NCI-H1436 (cell line): ENCODE measurements at regions not wholly inside any gene's neighbourhood (a gene's known extent, or its start where the extent isn't known, plus 50 kb on each side); places are given as distances from the start of the nearest gene placed in this dataset.

Experiments
- DNase-seq: peaks from one replicate; lab custom pipeline; 2025; lab: John Stamatoyannopoulos, UW

DNA sequence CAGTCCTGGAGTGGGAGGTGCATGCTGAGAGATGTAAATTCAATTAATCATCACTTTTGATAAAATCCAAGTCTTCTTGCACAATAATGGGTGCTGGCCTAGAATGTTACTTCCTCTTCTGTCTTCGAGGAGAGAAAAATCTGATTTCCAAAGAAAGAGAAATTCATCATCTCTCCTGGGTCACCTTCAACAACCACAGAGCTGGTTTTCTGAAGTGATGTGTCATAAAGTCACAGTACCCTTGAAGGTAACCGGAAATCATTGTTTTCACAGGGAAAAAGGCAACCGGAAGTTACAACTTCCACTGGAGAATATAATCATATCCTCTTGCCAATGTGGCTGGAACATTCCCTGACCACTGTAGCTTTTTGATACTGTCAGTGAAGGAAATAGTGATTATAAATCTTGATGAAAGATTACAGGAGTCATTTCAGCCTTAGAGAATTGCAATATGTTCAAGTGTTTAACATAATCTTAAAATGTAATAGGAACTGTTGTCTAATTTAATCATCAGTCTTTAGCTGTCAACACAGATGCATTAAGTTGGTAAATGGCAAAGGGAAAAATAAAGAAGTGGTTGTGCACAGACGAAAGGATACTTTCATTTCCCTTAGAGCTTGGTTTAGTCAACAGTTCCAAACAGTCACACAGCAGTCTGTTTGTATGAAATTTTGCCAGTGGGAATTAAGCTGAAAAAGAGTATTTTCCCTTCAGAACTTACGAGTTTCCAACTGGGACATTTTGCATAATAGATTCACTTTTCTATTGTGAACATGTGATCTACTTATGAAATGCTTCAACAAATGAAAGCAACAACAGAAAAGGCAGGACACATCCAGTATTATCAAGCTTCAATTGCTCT is 106.5 kb upstream of the SLC4A7 start:
- DNase-seq, result no peak

- no peak for DNase-seq
Measured at GRCh38 chr3:27589795-27590194, 105.6 kb upstream of the SLC4A7 start.

DNA sequence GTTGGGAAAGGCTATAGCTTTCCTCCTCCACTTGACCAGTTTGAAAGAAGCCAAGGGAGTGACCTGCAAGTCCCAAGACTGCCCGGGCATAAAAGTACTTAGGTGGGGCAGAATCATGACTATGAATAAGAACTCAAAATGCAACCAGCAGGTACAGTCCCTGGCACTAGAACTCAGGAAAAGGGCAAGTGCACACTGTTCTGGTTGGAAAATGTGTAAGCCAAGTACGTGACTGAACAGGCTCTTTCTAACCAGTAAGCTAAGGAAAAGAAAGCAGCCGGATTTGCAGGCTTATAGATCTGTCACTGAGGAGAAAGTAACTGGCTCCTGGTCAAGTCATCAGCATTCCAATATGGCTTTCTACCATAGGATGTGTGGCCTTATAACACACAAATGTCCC is 101.2 kb upstream of the SLC4A7 start:
- no peak for DNase-seq

DNA sequence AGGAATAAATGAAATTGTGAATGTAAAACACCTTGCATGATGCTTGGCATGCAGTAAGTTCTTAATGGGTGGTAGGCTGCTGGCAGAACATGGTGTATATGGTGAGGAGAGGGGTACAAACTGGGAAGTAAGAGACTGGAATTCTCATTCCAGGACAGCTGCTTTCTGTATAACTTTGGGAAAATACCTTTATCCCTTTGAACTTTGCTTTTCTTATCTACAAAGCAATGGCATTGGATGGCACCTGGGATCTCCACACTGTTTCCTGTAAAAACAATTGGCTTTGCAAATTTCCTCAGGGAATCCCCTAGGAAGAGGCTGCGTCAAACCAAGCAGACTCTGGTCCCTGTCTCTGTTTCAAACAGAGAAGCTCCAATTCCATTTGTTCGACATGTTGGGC is 100.7 kb upstream of the SLC4A7 start:
- no peak for DNase-seq

DNA sequence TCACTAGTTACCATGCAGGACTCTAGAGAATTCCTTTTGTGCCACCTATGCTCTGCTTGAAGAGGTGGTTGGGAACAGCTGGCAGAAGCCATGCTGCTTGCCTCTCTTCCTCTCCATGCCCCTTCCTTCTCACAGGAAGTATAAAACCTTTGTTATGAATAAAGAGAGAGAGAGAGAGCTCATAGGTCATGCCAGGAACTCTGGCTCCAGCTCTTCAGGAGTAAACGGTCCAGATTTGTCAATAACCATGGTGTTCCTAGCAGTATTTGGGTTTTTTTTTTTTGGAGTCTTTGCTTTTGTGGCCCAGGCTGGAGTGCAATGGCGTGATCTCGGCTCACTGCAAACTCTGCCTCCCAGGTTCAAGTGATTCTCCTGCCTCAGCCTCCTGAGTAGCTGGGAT is 97.7 kb upstream of the SLC4A7 start:
- no peak for DNase-seq

GRCh38 chr3:27578032-27578431 is 93.8 kb upstream of the SLC4A7 start:
- DNase-seq, result no peak

DNA sequence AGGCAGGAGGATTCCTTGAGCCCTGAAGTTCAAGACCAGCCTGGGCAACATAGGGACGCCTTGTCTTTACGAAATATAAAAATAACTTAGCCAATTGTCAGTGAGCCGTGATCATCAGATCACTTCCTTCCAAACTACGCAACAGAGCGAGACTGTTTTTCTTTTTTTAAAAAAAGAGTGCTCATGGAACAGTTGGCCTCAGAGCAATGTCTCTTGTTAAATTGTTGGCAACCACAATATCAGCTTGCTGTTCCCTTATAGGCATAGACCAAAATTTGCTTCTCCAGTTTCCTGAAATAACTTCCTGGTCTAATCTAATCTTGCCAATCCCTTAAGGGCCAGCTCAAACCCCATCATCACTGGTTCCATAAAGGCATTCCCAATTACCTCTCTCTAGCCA is 93.3 kb upstream of the SLC4A7 start:
- no peak for DNase-seq

- DNase-seq, result no peak
Measured at GRCh38 chr3:27576171-27576570, 92.0 kb upstream of the SLC4A7 start.

GRCh38 chr3:27575499-27575898 is 91.3 kb upstream of the SLC4A7 start:
- DNase-seq, result no peak

DNA sequence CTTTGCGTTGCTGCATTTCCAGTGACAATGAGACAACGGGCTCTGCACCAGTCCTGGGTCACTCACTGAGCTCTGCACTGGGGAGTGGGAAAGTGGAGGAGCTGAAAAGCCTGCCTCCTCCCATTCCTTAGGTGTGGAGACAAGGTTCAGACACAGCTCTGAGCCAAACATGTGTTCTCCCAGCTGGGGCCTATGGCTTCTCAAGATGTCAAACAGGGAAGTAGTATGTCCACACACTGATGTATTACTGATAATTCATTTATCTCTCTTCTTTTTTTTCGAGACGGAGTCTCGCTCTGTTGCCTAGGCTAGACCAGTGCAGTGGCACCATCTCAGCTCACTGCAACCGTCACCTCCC is 90.2 kb upstream of the SLC4A7 start:
- no peak for DNase-seq

GRCh38 chr3:27573780-27574437 is 89.7 kb upstream of the SLC4A7 start:
- no peak for DNase-seq

- DNase-seq, result no peak
Measured at GRCh38 chr3:27573138-27573537, 89.0 kb upstream of the SLC4A7 start.

- DNase-seq, result no peak
Measured at GRCh38 chr3:27571345-27571744, 87.2 kb upstream of the SLC4A7 start.

- no peak for DNase-seq
Measured at GRCh38 chr3:27570421-27571106, 86.4 kb upstream of the SLC4A7 start.

DNA sequence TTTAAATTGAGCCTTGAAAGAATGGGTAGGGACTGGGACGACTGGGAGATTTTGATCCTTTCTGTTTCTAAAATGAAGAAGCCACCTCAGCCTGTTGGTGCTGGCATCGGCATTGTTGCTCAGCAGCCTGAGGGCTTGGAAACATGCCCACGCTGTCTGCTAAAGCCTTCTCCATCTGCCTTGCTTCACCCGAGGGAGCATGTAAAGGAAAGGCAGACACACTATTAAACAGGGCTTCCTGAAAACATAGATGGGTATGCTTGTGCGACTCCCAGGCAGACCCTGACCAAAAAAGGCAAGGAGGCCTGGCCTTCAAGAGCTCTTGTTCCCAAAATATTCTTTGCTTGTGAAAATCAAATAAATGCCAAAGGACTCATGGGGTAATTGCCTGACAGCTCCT is 84.2 kb upstream of the SLC4A7 start:
- DNase-seq, result peak; percentile 31

GRCh38 chr3:27567251-27567650 is 83.1 kb upstream of the SLC4A7 start:
- DNase-seq, result no peak

DNA sequence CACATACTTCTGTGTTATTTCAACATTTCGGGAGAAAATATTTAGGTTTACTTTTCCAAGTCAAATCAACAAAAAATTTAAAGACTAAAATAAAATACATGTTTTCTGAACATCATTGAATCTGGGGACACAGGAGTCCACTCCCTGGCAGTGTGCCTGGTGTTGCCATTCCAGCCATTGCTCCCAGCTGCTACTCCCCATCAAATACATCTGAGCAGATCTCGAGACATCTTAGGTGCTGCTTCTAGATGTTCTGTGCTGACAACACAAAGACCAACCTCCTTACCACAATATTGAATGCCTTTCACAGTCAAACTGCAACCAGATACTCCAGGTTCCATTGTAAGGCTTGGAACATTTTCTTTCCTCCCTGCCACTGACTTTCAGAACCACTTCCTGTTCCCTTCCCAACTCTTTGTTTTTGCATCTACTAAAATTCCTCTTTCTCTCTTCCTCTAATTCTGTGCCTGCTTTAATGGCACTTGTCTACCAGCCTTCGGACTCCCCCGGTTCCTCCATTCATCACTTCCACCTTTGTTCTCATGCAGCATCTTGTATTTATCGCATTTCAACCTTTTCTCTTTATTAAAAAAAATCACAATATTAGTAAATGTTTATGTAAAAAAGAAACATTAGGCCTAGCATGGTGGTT is 81.1 kb upstream of the SLC4A7 start:
- DNase-seq, result no peak

DNA sequence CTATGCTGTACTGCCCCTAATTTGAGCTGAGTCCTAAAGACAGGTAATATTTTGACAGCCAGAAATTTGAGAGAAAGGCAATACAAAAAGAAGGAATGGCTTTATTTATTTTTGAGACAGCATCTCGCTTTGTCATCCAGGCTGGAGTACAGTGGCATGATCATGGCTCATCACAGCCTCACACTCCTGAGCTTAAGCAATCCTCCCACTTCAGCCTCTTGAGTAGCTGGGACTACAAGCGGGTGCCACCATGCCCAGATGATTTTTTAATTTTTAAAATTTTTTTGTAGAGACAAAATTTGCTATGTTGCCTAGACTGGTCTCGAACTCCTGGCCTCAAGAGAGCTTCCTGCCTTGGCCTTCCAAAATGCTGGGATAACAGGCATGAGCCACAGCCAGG is 77.4 kb upstream of the SLC4A7 start:
- no peak for DNase-seq

GRCh38 chr3:27560484-27561056 is 76.4 kb upstream of the SLC4A7 start:
- no peak for DNase-seq

DNA sequence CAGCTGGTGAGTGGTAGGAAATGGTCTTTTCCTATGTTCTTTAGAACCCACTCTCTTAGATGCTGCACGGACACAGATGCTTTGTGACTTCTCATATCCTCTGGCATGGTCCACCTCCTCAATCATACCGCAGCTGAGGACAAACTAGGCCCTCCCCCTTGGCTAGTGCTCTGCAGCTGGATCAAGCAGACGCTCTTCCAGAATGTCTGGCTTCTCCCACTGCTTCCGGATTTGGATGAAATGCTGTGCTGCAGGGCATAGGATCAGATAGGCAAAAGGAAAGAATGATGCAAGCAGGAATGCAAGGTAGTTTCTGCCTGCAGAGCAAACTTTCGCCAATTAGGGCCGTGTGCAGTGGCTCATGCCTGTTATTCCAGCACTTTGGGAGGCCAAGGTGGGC is 75.7 kb upstream of the SLC4A7 start:
- DNase-seq, result no peak

DNA sequence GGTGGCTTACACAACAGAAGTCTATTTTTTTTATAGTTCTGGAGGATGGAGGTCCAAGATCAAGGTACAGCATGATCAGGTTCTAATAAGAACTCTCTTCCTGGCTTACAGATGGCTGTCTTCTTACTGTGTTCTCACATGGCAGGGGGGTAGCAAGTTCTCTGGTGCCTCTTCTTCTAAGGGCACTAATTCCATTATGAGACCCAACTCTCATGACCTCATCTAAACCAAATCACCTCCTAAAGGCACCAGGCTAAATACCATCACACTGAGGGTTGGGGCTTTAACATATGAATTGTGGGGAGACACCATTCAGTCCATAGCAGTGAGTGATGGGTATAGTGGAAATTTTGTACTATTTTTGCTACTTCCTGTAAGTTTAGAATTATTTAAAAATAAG is 75.2 kb upstream of the SLC4A7 start:
- DNase-seq, result no peak

- DNase-seq, result no peak
Measured at GRCh38 chr3:27557411-27557810, 73.2 kb upstream of the SLC4A7 start.
